ENCODE measurements at regions not wholly inside any gene's neighbourhood (a gene's known extent, or its start where the extent isn't known, plus 50 kb on each side); places are given as distances from the start of the nearest gene placed in this dataset.

- no peak overlapping the region for H3K4me3 Mint-ChIP-seq
- Histone ChIP-seq H3K4me1 (ENCODE audit: control insufficient read depth, insufficient read depth, low read length) (no peaks in the 10 kb centered on the region), H3K9ac (ENCODE audit: extremely low read depth, low read length, poor library complexity, severe bottlenecking) (no peak overlapping the region), H3K9me3 (ENCODE audit: control insufficient read depth, low read length) (no peaks in the 10 kb centered on the region), H3K27ac (ENCODE audit: low read depth, low read length) (no peak overlapping the region), H3K27me3 (ENCODE audit: control insufficient read depth, insufficient read depth, low read length, poor library complexity, severe bottlenecking) (no peaks in the 10 kb centered on the region), H3K36me3 (ENCODE audit: control insufficient read depth, insufficient read depth, low read length) (no peaks in the 10 kb centered on the region), H3K4me3 (ENCODE audit: low read length) (no peak overlapping the region)
- H3K27me3 Mint-ChIP-seq (ENCODE audit: insufficient read depth), result peaks cover 3% of the 10 kb centered on the region
- H3K4me1 Mint-ChIP-seq, result no peaks in the 10 kb centered on the region
- H3K9me3 Mint-ChIP-seq, result no peaks in the 10 kb centered on the region
- 92 to 100% methylated on average over 1 to 2 of the region's 2 CpGs for WGBS, 2 experiments (ENCODE audit: insufficient coverage in 1 of 2, insufficient read length in 1 of 2)
- no peaks in the 10 kb centered on the region for H3K36me3 Mint-ChIP-seq (ENCODE audit: low read depth)
- no peak for TF ChIP-seq CTCF (conservative IDR thresholded peaks at IDR 0.05)
- no peak overlapping the region for H3K27ac Mint-ChIP-seq
- DNase-seq, result no peak
Observed at GRCh38 chr1:59025201-59025600, 241.4 kb upstream of the JUN start.

- no peak overlapping the region for H3K9ac ChIP-seq (ENCODE audit: extremely low read depth, low read length, poor library complexity, severe bottlenecking)
- H3K27ac Mint-ChIP-seq, result no peak overlapping the region
Observed at GRCh38 chr1:59025898-59026426, 242.1 kb upstream of the JUN start.

GRCh38 chr1:59026472-59026948 is 242.7 kb upstream of the JUN start:
- Mint-ChIP-seq H3K27me3 (ENCODE audit: insufficient read depth) (peaks cover 3% of the 10 kb centered on the region), H3K9me3 (no peaks in the 10 kb centered on the region), H3K27ac (no peak overlapping the region), H3K4me1 (peaks cover 4% of the 10 kb centered on the region), H3K36me3 (ENCODE audit: low read depth) (no peaks in the 10 kb centered on the region), H3K4me3 (no peak overlapping the region)
- no peaks in the 10 kb centered on the region for H3K4me1 ChIP-seq (ENCODE audit: control insufficient read depth, insufficient read depth, low read length)
- no peak for TF ChIP-seq CTCF (conservative IDR thresholded peaks at IDR 0.05)
- no peak overlapping the region for H3K4me3 ChIP-seq (ENCODE audit: low read length)
- no peaks in the 10 kb centered on the region for H3K27me3 ChIP-seq (ENCODE audit: control insufficient read depth, insufficient read depth, low read length, poor library complexity, severe bottlenecking)
- DNase-seq, result no peak
- H3K9ac ChIP-seq (ENCODE audit: extremely low read depth, low read length, poor library complexity, severe bottlenecking), result no peak overlapping the region
- no peak overlapping the region for H3K27ac ChIP-seq (ENCODE audit: low read depth, low read length)
- no peaks in the 10 kb centered on the region for H3K9me3 ChIP-seq (ENCODE audit: control insufficient read depth, low read length)
- 83 to 91% methylated on average over 1 to 6 of the region's 6 CpGs for WGBS, 2 experiments (ENCODE audit: insufficient coverage in 1 of 2, insufficient read length in 1 of 2)
- H3K36me3 ChIP-seq (ENCODE audit: control insufficient read depth, insufficient read depth, low read length), result no peaks in the 10 kb centered on the region

More at GRCh38 chr1:59025898-59026426, 242.1 kb upstream of the JUN start:
- Mint-ChIP-seq H3K36me3 (ENCODE audit: low read depth) (no peaks in the 10 kb centered on the region), H3K9me3 (no peaks in the 10 kb centered on the region), H3K4me3 (no peak overlapping the region), H3K4me1 (no peaks in the 10 kb centered on the region), H3K27me3 (ENCODE audit: insufficient read depth) (peaks cover 3% of the 10 kb centered on the region)
- no peak for TF ChIP-seq CTCF (conservative IDR thresholded peaks at IDR 0.05)
- Histone ChIP-seq H3K4me1 (ENCODE audit: control insufficient read depth, insufficient read depth, low read length) (no peaks in the 10 kb centered on the region), H3K27ac (ENCODE audit: low read depth, low read length) (no peak overlapping the region), H3K9me3 (ENCODE audit: control insufficient read depth, low read length) (no peaks in the 10 kb centered on the region), H3K4me3 (ENCODE audit: low read length) (no peak overlapping the region), H3K27me3 (ENCODE audit: control insufficient read depth, insufficient read depth, low read length, poor library complexity, severe bottlenecking) (no peaks in the 10 kb centered on the region), H3K36me3 (ENCODE audit: control insufficient read depth, insufficient read depth, low read length) (no peaks in the 10 kb centered on the region)
- 97% methylated on average over 4 of the region's 4 CpGs; no CpG with 5 or more reads in 1 of the 2 experiments for WGBS, 2 experiments (ENCODE audit: insufficient coverage in 1 of 2, insufficient read length in 1 of 2)
- DNase-seq, result no peak

Measured in endodermal cell (in vitro differentiated cells).